Stimulated activated CD8-positive, alpha-beta memory T cell treated with anti-CD3 and anti-CD28 coated beads, Interleukin-7, amount 100 ng/mL, for 4 hours (primary cell): ENCODE measurements at regions not wholly inside any gene's neighbourhood (a gene's known extent, or its start where the extent isn't known, plus 50 kb on each side); places are given as distances from the start of the nearest gene placed in this dataset.
"Not testable (repeated sequence)": the region's sequence is repeated elsewhere in the genome, so short reads cannot be mapped to it uniquely, and the experiment has no call there.

Experiments
- DNase-seq, 2 donors: peaks; one replicate each; pipeline ENCODE4 v3.0.0-alpha.2; 2020; ENCODE audit warnings: low read depth in 2 of 2

- DNase-seq = not testable (repeated sequence)
These were observed 62.4 kb upstream of the GBA3 start for GRCh38 chr4:22630161-22630975.

GRCh38 chr4:22631167-22631566 lies 61.6 kb upstream of the GBA3 start:
- DNase-seq = not testable (repeated sequence)

- DNase-seq = no peak
These were observed 58.1 kb upstream of the GBA3 start for GRCh38 chr4:22634541-22635181.

GRCh38 chr4:22635182-22635549 lies 57.6 kb upstream of the GBA3 start:
- not testable (repeated sequence) for DNase-seq

- no peak for DNase-seq
These were observed 57.0 kb upstream of the GBA3 start for GRCh38 chr4:22635692-22636091.

- DNase-seq = no peak
These were observed 55.4 kb upstream of the GBA3 start for GRCh38 chr4:22637306-22637705.
